B cell (primary cell): ENCODE measurements at regions not wholly inside any gene's neighbourhood (a gene's known extent, or its start where the extent isn't known, plus 50 kb on each side); places are given as distances from the start of the nearest gene placed in this dataset.

Experiments used
- ATAC-seq: fragments of 200-7000 bp; cut with Tn5 transposase; one replicate; pipeline ENCODE4 v1.10.0; 2021; ENCODE audit warnings: low read depth, mild to moderate bottlenecking, moderate number of reproducible peaks, moderate library complexity
- CTCF ChIA-PET: fragments of 350-600 bp; sonication (Branson Sonifier 250); formaldehyde crosslinking; loops from one replicate; lab custom pipeline; 2021; ENCODE audit warnings: antibody characterized with exemption, inconsistent platforms; lab: Charles Lee
- POLR2A ChIA-PET: fragments of 350-600 bp; sonication (Branson Sonifier 250); formaldehyde crosslinking; loops from one replicate; lab custom pipeline; 2021; ENCODE audit warnings: antibody characterized with exemption; lab: Charles Lee
- DNase-seq: peaks from one replicate; pipeline ENCODE4 v3.0.0; 2013
- H2AFZ ChIP-seq: 2 replicates; pipeline ENCODE4 v1.6.1; 2012; ENCODE audit warnings: mild to moderate bottlenecking, low read depth, low read length; ENCODE audit not compliant: insufficient read depth, poor library complexity, severe bottlenecking
- H3K27ac ChIP-seq, 2 donors: 1 replicate in 1 of 2; 2 replicates in 1 of 2; pipeline ENCODE4 v1.5.1; 2012 to 2013; ENCODE audit warnings: low read length in 2 of 2, mild to moderate bottlenecking in 2 of 2, moderate library complexity in 1 of 2
- H3K27me3 ChIP-seq, 4 experiments: fragments of 200-600 bp in 1 of 4; sonication (generic) in 1 of 4; replicated peaks in 1 of 4; 1 replicate in 2 of 4; 2 replicates in 2 of 4; pipeline versions ENCODE4 v1.6.1 to v1.7.0; 2013 to 2016; ENCODE audit warnings: low read length in 3 of 4, mild to moderate bottlenecking in 2 of 4, mixed read lengths in 1 of 4, moderate library complexity in 1 of 4; ENCODE audit not compliant: insufficient read depth in 4 of 4, control insufficient read depth in 3 of 4; ENCODE audit errors: control extremely low read depth in 1 of 4
- H3K36me3 ChIP-seq, 2 experiments: replicated peaks in 1 of 2; 1 replicate in 1 of 2; 2 replicates in 1 of 2; pipeline versions ENCODE4 v1.6.1 to v1.7.1; 2013; ENCODE audit warnings: low read length in 1 of 2; ENCODE audit not compliant: insufficient read depth in 2 of 2, control insufficient read depth in 1 of 2; ENCODE audit errors: control extremely low read depth in 1 of 2, extremely low read depth in 1 of 2
- H3K4me1 ChIP-seq, 2 donors: fragments of 200-600 bp in 1 of 2; sonication (generic) in 1 of 2; 1 replicate in 1 of 2; 2 replicates in 1 of 2; pipeline versions ENCODE4 v1.5.1 to v1.6.1; 2013 to 2017; ENCODE audit warnings: low read length in 2 of 2; ENCODE audit not compliant: control insufficient read depth in 2 of 2, insufficient read depth in 2 of 2
- H3K4me2 ChIP-seq: replicated peaks from 2 replicates; pipeline ENCODE3; 2012; ENCODE audit warnings: mild to moderate bottlenecking, low read depth, low read length; ENCODE audit not compliant: poor library complexity, severe bottlenecking
- H3K4me3 ChIP-seq, 5 experiments: fragments of 200-600 bp in 1 of 5; sonication (generic) in 1 of 5; 1 replicate in 3 of 5; 2 replicates in 2 of 5; pipeline versions ENCODE4 v1.5.1 to v1.7.0; 2011 to 2016; ENCODE audit warnings: low read length in 4 of 5, mild to moderate bottlenecking in 4 of 5, low read depth in 2 of 5, control low read depth in 1 of 5, moderate library complexity in 1 of 5; ENCODE audit not compliant: insufficient read depth in 1 of 5; ENCODE audit errors: control extremely low read depth in 1 of 5, extremely low read depth in 1 of 5
- H3K79me2 ChIP-seq: fragments of 200-600 bp; sonication (generic); one replicate; pipeline ENCODE4 v1.6.0; 2016; ENCODE audit warnings: low read length; ENCODE audit not compliant: control insufficient read depth, insufficient read depth
- H3K9ac ChIP-seq: fragments of 200-600 bp; sonication (generic); 2 replicates; pipeline ENCODE4 v1.6.1; 2017; ENCODE audit warnings: mild to moderate bottlenecking, low read length, moderate library complexity
- H3K9me3 ChIP-seq, 3 donors: one replicate each; pipeline versions ENCODE4 v1.6.1 to v1.7.1; 2013; ENCODE audit warnings: low read length in 2 of 3; ENCODE audit not compliant: control insufficient read depth in 2 of 3, insufficient read depth in 1 of 3; ENCODE audit errors: control extremely low read depth in 1 of 3
- H4K20me1 ChIP-seq: 2 replicates; pipeline ENCODE4 v1.6.0; 2012; ENCODE audit warnings: mild to moderate bottlenecking, low read length; ENCODE audit not compliant: insufficient read depth, control insufficient read depth, poor library complexity, severe bottlenecking
- H3K27ac Mint-ChIP-seq: one replicate; pipeline ENCODE4 v1.8.0; 2021; ENCODE audit warnings: mixed read lengths
- H3K27me3 Mint-ChIP-seq: one replicate; pipeline ENCODE4 v1.8.0; 2021; ENCODE audit warnings: mixed read lengths
- H3K4me1 Mint-ChIP-seq: one replicate; pipeline ENCODE4 v1.8.0; 2021; ENCODE audit warnings: mixed read lengths
- H3K4me3 Mint-ChIP-seq: one replicate; pipeline ENCODE4 v1.8.0; 2021; ENCODE audit warnings: mixed read lengths
- H3K9me3 Mint-ChIP-seq: one replicate; pipeline ENCODE4 v1.8.0; 2022; ENCODE audit warnings: mixed read lengths; ENCODE audit not compliant: insufficient read depth
- EZH2 ChIP-seq: IDR thresholded peaks from 2 replicates; pipeline ENCODE4 v1.6.1; 2012; ENCODE audit warnings: borderline replicate concordance, low read depth, mild to moderate bottlenecking, moderate library complexity, low read length; ENCODE audit not compliant: insufficient read depth, poor library complexity, severe bottlenecking
- WGBS: methylation state at CpG from one replicate; pipeline ENCODE4 v1.1.5; 2013; ENCODE audit warnings: missing lambda C conversion rate; ENCODE audit not compliant: insufficient coverage; 5-methylcytosine and 5-hydroxymethylcytosine counted together
- intact Hi-C: fragments of 100-400 bp; cut with micrococcal nuclease; formaldehyde crosslinking; loops from one replicate; pipeline ENCODE4 v1.10.0; 2022
- TF ChIP-seq, protein P1 (sequence below): fragments of 200-600 bp; IDR thresholded peaks from one replicate; pipeline ENCODE4 v1.8.0; 2022; ENCODE audit warnings: antibody characterized with exemption, mild to moderate bottlenecking

DNA sequence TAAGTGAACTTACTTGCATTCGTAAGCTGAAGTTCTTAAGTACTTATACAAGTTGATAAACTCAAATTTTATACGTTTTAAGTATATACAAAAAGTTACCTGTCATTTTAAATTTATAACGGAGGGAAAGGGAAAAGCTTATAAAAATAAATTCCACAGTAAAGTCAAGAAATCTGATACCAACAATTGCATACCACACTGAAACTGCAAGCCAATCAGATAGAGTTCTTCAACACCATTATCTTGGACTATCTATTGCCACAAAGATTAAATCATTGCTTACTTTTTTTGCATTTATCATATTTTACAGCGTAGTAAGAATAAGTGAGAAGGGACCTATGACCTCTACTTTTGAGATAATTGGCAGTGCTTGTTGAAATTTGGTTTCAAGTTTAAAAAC is 386.7 kb downstream of the TFAP2A start:
- Histone ChIP-seq H3K36me3 (no peaks in the 10 kb centered on the region), H2AFZ (no peak overlapping the region), H3K79me2 (no peaks in the 10 kb centered on the region), H3K4me3 (no peak overlapping the region), H3K4me1 (no peaks in the 10 kb centered on the region), H3K9me3 (no peaks in the 10 kb centered on the region), H3K4me2 (no peak overlapping the region), H3K27ac (no peak overlapping the region), H3K9ac (no peak overlapping the region), H4K20me1 (no peaks in the 10 kb centered on the region), H3K27me3 (no peaks in the 10 kb centered on the region)
- intact Hi-C loops, result no loop called here
- WGBS, result no CpG with 5 or more reads among the region's 4 CpGs
- TF ChIP-seq EZH2, result no peak
- TF ChIP-seq, protein P1, sequence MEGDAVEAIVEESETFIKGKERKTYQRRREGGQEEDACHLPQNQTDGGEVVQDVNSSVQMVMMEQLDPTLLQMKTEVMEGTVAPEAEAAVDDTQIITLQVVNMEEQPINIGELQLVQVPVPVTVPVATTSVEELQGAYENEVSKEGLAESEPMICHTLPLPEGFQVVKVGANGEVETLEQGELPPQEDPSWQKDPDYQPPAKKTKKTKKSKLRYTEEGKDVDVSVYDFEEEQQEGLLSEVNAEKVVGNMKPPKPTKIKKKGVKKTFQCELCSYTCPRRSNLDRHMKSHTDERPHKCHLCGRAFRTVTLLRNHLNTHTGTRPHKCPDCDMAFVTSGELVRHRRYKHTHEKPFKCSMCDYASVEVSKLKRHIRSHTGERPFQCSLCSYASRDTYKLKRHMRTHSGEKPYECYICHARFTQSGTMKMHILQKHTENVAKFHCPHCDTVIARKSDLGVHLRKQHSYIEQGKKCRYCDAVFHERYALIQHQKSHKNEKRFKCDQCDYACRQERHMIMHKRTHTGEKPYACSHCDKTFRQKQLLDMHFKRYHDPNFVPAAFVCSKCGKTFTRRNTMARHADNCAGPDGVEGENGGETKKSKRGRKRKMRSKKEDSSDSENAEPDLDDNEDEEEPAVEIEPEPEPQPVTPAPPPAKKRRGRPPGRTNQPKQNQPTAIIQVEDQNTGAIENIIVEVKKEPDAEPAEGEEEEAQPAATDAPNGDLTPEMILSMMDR, result no peak
- no peak for ATAC-seq
- Mint-ChIP-seq H3K4me3 (no peak overlapping the region), H3K4me1 (no peaks in the 10 kb centered on the region), H3K27ac (no peak overlapping the region), H3K27me3 (no peaks in the 10 kb centered on the region), H3K9me3 (no peaks in the 10 kb centered on the region)
- POLR2A ChIA-PET, result no interaction called here
- no peak for DNase-seq
- CTCF ChIA-PET, result no interaction called here

- Histone ChIP-seq H3K4me2 (no peak overlapping the region), H3K4me1 (no peaks in the 10 kb centered on the region), H3K79me2 (no peaks in the 10 kb centered on the region), H3K36me3 (no peaks in the 10 kb centered on the region), H4K20me1 (no peaks in the 10 kb centered on the region), H3K9me3 (no peaks in the 10 kb centered on the region), H3K9ac (no peak overlapping the region), H3K27me3 (no peaks in the 10 kb centered on the region), H3K27ac (no peak overlapping the region), H3K4me3 (no peak overlapping the region), H2AFZ (no peak overlapping the region)
- Mint-ChIP-seq H3K4me3 (no peak overlapping the region), H3K27me3 (no peaks in the 10 kb centered on the region), H3K4me1 (no peaks in the 10 kb centered on the region), H3K9me3 (no peaks in the 10 kb centered on the region), H3K27ac (no peak overlapping the region)
- DNase-seq (no peak), ATAC-seq (no peak)
- ChIA-PET POLR2A (no interaction called here), CTCF (no interaction called here)
- TF ChIP-seq EZH2, result no peak
- TF ChIP-seq, protein P1, result no peak
- WGBS, result 95% methylated on average over 3 of the region's 3 CpGs
- intact Hi-C loops, result no loop called here
Measured at GRCh38 chr6:10019851-10020250, 395.0 kb downstream of the TFAP2A start.
